CD4-positive, alpha-beta T cell (primary cell): ENCODE measurements at regions not wholly inside any gene's neighbourhood (a gene's known extent, or its start where the extent isn't known, plus 50 kb on each side); places are given as distances from the start of the nearest gene placed in this dataset.

Experiments
- ATAC-seq: fragments of 200-7000 bp; cut with Tn5 transposase; one replicate; pipeline ENCODE4 v1.10.0; 2022; ENCODE audit warnings: mild to moderate bottlenecking; ENCODE audit not compliant: poor library complexity
- CTCF ChIA-PET: fragments of 350-600 bp; sonication (Branson Sonifier 250); formaldehyde crosslinking; loops from one replicate; lab custom pipeline; 2021; ENCODE audit warnings: antibody characterized with exemption, inconsistent platforms; lab: Charles Lee
- POLR2A ChIA-PET: fragments of 350-600 bp; sonication (Branson Sonifier 250); formaldehyde crosslinking; loops from one replicate; lab custom pipeline; 2021; ENCODE audit warnings: antibody characterized with exemption, inconsistent platforms; lab: Charles Lee
- DNase-seq, 14 experiments: peaks; one replicate each; pipeline ENCODE4 v3.0.0-alpha.2; 2013 to 2020; ENCODE audit warnings: mixed read lengths in 2 of 14
- H3K27ac ChIP-seq, 2 donors: one replicate each; pipeline versions ENCODE4 v1.5.1 to v1.7.0; 2013; ENCODE audit warnings: low read length in 2 of 2, low read depth in 1 of 2, mild to moderate bottlenecking in 1 of 2
- H3K27me3 ChIP-seq, 2 experiments: 1 replicate in 1 of 2; 2 replicates in 1 of 2; pipeline versions ENCODE4 v1.6.1 to v1.7.0; 2013; ENCODE audit warnings: low read length in 2 of 2, control low read depth in 1 of 2, mild to moderate bottlenecking in 1 of 2, moderate library complexity in 1 of 2; ENCODE audit not compliant: insufficient read depth in 2 of 2, control insufficient read depth in 1 of 2
- H3K36me3 ChIP-seq: one replicate; pipeline ENCODE4 v1.6.1; 2013; ENCODE audit warnings: low read length, control low read depth; ENCODE audit not compliant: insufficient read depth
- H3K4me1 ChIP-seq: one replicate; pipeline ENCODE4 v1.6.1; 2013; ENCODE audit warnings: low read length, control low read depth; ENCODE audit not compliant: insufficient read depth
- H3K4me3 ChIP-seq: one replicate; pipeline ENCODE4 v1.5.1; 2013; ENCODE audit warnings: mild to moderate bottlenecking, low read length, moderate library complexity
- H3K9me3 ChIP-seq, 2 experiments: 1 replicate in 1 of 2; 2 replicates in 1 of 2; pipeline versions ENCODE4 v1.6.1 to v1.7.0; 2013; ENCODE audit warnings: low read length in 2 of 2, mild to moderate bottlenecking in 2 of 2, control low read depth in 1 of 2, moderate library complexity in 1 of 2; ENCODE audit not compliant: control insufficient read depth in 1 of 2, insufficient read depth in 1 of 2
- H3K27ac Mint-ChIP-seq: one replicate; pipeline ENCODE4 v1.8.0; 2020; ENCODE audit warnings: mixed read lengths
- H3K27me3 Mint-ChIP-seq: one replicate; pipeline ENCODE4 v1.8.0; 2021; ENCODE audit warnings: mixed read lengths
- H3K36me3 Mint-ChIP-seq: one replicate; pipeline ENCODE4 v1.8.0; 2021; ENCODE audit warnings: low read depth, mixed read lengths
- H3K4me1 Mint-ChIP-seq: one replicate; pipeline ENCODE4 v1.8.0; 2021; ENCODE audit warnings: low read depth, mixed read lengths
- H3K4me3 Mint-ChIP-seq: one replicate; pipeline ENCODE4 v1.8.0; 2020; ENCODE audit warnings: mild to moderate bottlenecking, mixed read lengths
- H3K9me3 Mint-ChIP-seq: one replicate; pipeline ENCODE4 v1.8.0; 2020; ENCODE audit warnings: mixed read lengths
- intact Hi-C, 2 experiments: fragments of 100-400 bp; cut with DNase I in 1 of 2; cut with micrococcal nuclease in 1 of 2; formaldehyde crosslinking; loops; one replicate each; pipeline versions ENCODE4 v1.15.1 to v1.9.0; 2023 to 2025; cut with DNase I, micrococcal nuclease
- TF ChIP-seq, protein P1 (sequence below): fragments of 200-600 bp; IDR thresholded peaks from one replicate; pipeline ENCODE4 v1.8.0; 2022; ENCODE audit warnings: antibody characterized with exemption, mild to moderate bottlenecking

DNA sequence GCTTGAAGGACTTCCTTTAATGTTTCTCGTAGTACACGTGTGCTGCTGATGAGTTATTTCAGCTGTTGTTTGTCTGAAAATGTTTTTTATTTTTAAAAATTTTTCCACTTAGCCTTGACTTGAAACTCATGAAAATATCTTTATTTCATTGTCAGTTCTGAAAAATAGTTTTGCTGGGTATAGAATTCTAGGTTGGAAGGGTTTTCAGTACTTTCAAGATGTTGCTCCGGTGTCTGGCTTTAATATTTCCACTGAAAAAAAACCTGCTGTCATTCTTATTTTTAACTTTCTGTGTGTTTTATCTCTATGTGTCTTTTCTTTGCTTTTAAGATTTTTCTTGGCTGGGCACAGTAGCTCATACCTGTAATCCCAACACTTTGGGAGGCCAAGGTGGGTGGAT is 103.8 kb downstream of the UNCX start:
- H3K27me3 ChIP-seq = peaks cover 13 to 23% of the 10 kb centered on the region in 2 experiments
- H3K4me1 ChIP-seq = no peaks in the 10 kb centered on the region
- Mint-ChIP-seq H3K36me3 (no peaks in the 10 kb centered on the region), H3K27ac (no peak overlapping the region), H3K9me3 (peaks cover 4% of the 10 kb centered on the region), H3K27me3 (peaks cover 34% of the 10 kb centered on the region), H3K4me1 (no peaks in the 10 kb centered on the region), H3K4me3 (no peak overlapping the region)
- TF ChIP-seq, protein P1, sequence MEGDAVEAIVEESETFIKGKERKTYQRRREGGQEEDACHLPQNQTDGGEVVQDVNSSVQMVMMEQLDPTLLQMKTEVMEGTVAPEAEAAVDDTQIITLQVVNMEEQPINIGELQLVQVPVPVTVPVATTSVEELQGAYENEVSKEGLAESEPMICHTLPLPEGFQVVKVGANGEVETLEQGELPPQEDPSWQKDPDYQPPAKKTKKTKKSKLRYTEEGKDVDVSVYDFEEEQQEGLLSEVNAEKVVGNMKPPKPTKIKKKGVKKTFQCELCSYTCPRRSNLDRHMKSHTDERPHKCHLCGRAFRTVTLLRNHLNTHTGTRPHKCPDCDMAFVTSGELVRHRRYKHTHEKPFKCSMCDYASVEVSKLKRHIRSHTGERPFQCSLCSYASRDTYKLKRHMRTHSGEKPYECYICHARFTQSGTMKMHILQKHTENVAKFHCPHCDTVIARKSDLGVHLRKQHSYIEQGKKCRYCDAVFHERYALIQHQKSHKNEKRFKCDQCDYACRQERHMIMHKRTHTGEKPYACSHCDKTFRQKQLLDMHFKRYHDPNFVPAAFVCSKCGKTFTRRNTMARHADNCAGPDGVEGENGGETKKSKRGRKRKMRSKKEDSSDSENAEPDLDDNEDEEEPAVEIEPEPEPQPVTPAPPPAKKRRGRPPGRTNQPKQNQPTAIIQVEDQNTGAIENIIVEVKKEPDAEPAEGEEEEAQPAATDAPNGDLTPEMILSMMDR = no peak
- no peak for DNase-seq
- CTCF ChIA-PET = no interaction called here
- intact Hi-C loops = no loop called here
- no peak overlapping the region for H3K4me3 ChIP-seq
- no peaks in the 10 kb centered on the region for H3K36me3 ChIP-seq
- POLR2A ChIA-PET = no interaction called here
- no peak overlapping the region for H3K27ac ChIP-seq
- ATAC-seq = no peak
- H3K9me3 ChIP-seq = peaks cover 19 to 57% of the 10 kb centered on the region in 2 experiments

GRCh38 chr7:1339611-1340010 is 106.9 kb downstream of the UNCX start:
- no peaks in the 10 kb centered on the region for H3K36me3 Mint-ChIP-seq
- Histone ChIP-seq H3K27me3 (peaks cover 0 to 14% of the 10 kb centered on the region in 2 experiments), H3K4me1 (no peaks in the 10 kb centered on the region), H3K4me3 (no peak overlapping the region), H3K27ac (no peak overlapping the region), H3K36me3 (no peaks in the 10 kb centered on the region), H3K9me3 (peaks cover 19 to 48% of the 10 kb centered on the region in 2 experiments)
- DNase-seq (no peak), ATAC-seq (no peak)
- ChIA-PET CTCF (no interaction called here), POLR2A (no interaction called here)
- peaks cover 24% of the 10 kb centered on the region for H3K27me3 Mint-ChIP-seq
- no peaks in the 10 kb centered on the region for H3K4me1 Mint-ChIP-seq
- TF ChIP-seq, protein P1 = no peak
- no peak overlapping the region for H3K27ac Mint-ChIP-seq
- intact Hi-C loops = no loop called here
- no peak overlapping the region for H3K4me3 Mint-ChIP-seq
- H3K9me3 Mint-ChIP-seq = peaks cover 4% of the 10 kb centered on the region

- no peak overlapping the region for H3K27ac ChIP-seq
- peaks cover 19 to 45% of the 10 kb centered on the region in 2 experiments for H3K9me3 ChIP-seq
- H3K4me3 ChIP-seq = no peak overlapping the region
- intact Hi-C loops = no loop called here
- no peaks in the 10 kb centered on the region for H3K36me3 ChIP-seq
- TF ChIP-seq, protein P1 = no peak
- peaks cover 0 to 14% of the 10 kb centered on the region in 2 experiments for H3K27me3 ChIP-seq
- Mint-ChIP-seq H3K9me3 (peaks cover 4% of the 10 kb centered on the region), H3K4me1 (no peaks in the 10 kb centered on the region), H3K36me3 (no peaks in the 10 kb centered on the region), H3K4me3 (no peak overlapping the region), H3K27me3 (peaks cover 27% of the 10 kb centered on the region), H3K27ac (no peak overlapping the region)
- POLR2A ChIA-PET = no interaction called here
- no peak for DNase-seq
- ATAC-seq = no peak
- H3K4me1 ChIP-seq = no peaks in the 10 kb centered on the region
- CTCF ChIA-PET = no interaction called here
Measured at GRCh38 chr7:1340031-1340430, 107.4 kb downstream of the UNCX start.
